SU-DHL-6 (cell line): ENCODE measurements at regions not wholly inside any gene's neighbourhood (a gene's known extent, or its start where the extent isn't known, plus 50 kb on each side); places are given as distances from the start of the nearest gene placed in this dataset.
"Not testable (repeated sequence)": the region's sequence is repeated elsewhere in the genome, so short reads cannot be mapped to it uniquely, and the experiment has no call there.

Experiments used
- H2AFZ ChIP-seq: fragments of 200-600 bp; sonication (generic); 2 replicates; pipeline ENCODE4 v1.6.1; 2014; ENCODE audit warnings: low read depth, mild to moderate bottlenecking, moderate library complexity, mixed read lengths, antibody characterized with exemption, low read length; ENCODE audit not compliant: severe bottlenecking
- H3F3A ChIP-seq: fragments of 200-600 bp; shearing (Covaris generic); 2 replicates; pipeline ENCODE4 v1.6.0; 2016; ENCODE audit warnings: antibody characterized with exemption, mild to moderate bottlenecking; ENCODE audit not compliant: insufficient read depth
- H3K27ac ChIP-seq: fragments of 200-600 bp; sonication (generic); 2 replicates; pipeline ENCODE4 v1.5.1; 2016; ENCODE audit warnings: low read depth, mild to moderate bottlenecking, low read length, moderate library complexity, mixed read lengths
- H3K27me3 ChIP-seq: fragments of 200-600 bp; sonication (generic), shearing (Covaris generic); 2 replicates; pipeline ENCODE4 v1.6.0; 2014; ENCODE audit warnings: mild to moderate bottlenecking, low read length
- H3K36me3 ChIP-seq: fragments of 200-600 bp; sonication (generic); 2 replicates; pipeline ENCODE4 v1.6.1; 2014; ENCODE audit warnings: mild to moderate bottlenecking, low read length, mixed read lengths
- H3K4me2 ChIP-seq: fragments of 300-600, 200-600 bp; shearing (Covaris generic), sonication (generic); 2 replicates; pipeline ENCODE4 v1.6.0; 2014; ENCODE audit warnings: low read length, low read depth, mild to moderate bottlenecking; ENCODE audit not compliant: poor library complexity, severe bottlenecking
- H3K4me3 ChIP-seq: fragments of 200-600 bp; sonication (generic); 2 replicates; pipeline ENCODE4 v1.5.1; 2014; ENCODE audit warnings: antibody characterized with exemption, low read length, mild to moderate bottlenecking, mixed read lengths; ENCODE audit not compliant: insufficient read depth, poor library complexity, severe bottlenecking
- H3K79me2 ChIP-seq: fragments of 200-600 bp; sonication (generic); 2 replicates; pipeline ENCODE4 v1.6.1; 2014; ENCODE audit warnings: mild to moderate bottlenecking, low read length, moderate library complexity; ENCODE audit not compliant: insufficient read depth
- H3K9ac ChIP-seq: fragments of 200-600 bp; sonication (generic); 2 replicates; pipeline ENCODE4 v1.7.0; 2014; ENCODE audit warnings: mild to moderate bottlenecking, low read length
- H3K9me2 ChIP-seq: fragments of 200-600 bp; sonication (generic); replicated peaks from 2 replicates; pipeline ENCODE4 v1.6.1; 2014; ENCODE audit warnings: low read length; ENCODE audit not compliant: insufficient read depth
- H3K9me3 ChIP-seq: fragments of 200-600 bp; sonication (generic); 2 replicates; pipeline ENCODE4 v1.6.1; 2014; ENCODE audit warnings: low read length, mixed read lengths; ENCODE audit not compliant: insufficient read depth
- H4K20me1 ChIP-seq: fragments of 200-600 bp; sonication (generic); 2 replicates; pipeline ENCODE4 v1.6.1; 2014; ENCODE audit warnings: low read depth, mild to moderate bottlenecking, antibody characterized with exemption, low read length, moderate library complexity, mixed read lengths
- EZH2phosphoT487 ChIP-seq: fragments of 200-600 bp; sonication (generic), shearing (Covaris generic); conservative IDR thresholded peaks from 2 replicates; pipeline ENCODE4 v1.6.1; 2018; ENCODE audit warnings: mild to moderate bottlenecking, antibody characterized with exemption, low read length, moderate library complexity, mixed read lengths
- TF ChIP-seq, protein P1 (sequence below): fragments of 200-600 bp; sonication (generic); IDR thresholded peaks from one replicate; pipeline ENCODE4 v1.5.1; 2017; ENCODE audit warnings: antibody characterized with exemption, mild to moderate bottlenecking, low read length, moderate library complexity; ENCODE audit not compliant: insufficient read depth, poor library complexity, severe bottlenecking

DNA sequence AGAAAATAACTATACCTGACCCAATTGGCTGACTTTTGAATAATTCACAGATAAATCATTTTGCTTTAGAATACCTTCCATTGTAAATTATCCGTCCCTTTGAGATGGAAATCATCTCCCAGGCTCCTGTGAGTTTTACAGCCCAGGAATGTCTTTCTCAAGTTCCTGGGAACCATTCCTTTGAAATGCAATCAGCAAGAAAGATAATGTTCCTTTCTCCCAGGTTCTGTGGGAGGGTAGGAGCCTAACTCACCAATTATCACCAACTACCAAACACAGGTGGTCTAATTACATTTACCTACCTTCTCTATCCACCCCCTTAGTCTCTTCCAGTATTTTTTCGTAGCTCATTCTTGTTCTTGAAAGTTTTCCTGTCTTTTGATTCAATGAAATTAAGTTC is 1016.0 kb downstream of the SOCS6 start:
- no peaks in the 10 kb centered on the region for H3K79me2 ChIP-seq
- no peaks in the 10 kb centered on the region for H3K36me3 ChIP-seq
- H3K9ac ChIP-seq, result no peak overlapping the region
- TF ChIP-seq, protein P1, sequence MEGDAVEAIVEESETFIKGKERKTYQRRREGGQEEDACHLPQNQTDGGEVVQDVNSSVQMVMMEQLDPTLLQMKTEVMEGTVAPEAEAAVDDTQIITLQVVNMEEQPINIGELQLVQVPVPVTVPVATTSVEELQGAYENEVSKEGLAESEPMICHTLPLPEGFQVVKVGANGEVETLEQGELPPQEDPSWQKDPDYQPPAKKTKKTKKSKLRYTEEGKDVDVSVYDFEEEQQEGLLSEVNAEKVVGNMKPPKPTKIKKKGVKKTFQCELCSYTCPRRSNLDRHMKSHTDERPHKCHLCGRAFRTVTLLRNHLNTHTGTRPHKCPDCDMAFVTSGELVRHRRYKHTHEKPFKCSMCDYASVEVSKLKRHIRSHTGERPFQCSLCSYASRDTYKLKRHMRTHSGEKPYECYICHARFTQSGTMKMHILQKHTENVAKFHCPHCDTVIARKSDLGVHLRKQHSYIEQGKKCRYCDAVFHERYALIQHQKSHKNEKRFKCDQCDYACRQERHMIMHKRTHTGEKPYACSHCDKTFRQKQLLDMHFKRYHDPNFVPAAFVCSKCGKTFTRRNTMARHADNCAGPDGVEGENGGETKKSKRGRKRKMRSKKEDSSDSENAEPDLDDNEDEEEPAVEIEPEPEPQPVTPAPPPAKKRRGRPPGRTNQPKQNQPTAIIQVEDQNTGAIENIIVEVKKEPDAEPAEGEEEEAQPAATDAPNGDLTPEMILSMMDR, result no peak
- no peak for TF ChIP-seq EZH2phosphoT487
- no peak overlapping the region for H3K4me3 ChIP-seq
- H2AFZ ChIP-seq, result no peak overlapping the region
- no peaks in the 10 kb centered on the region for H3K9me2 ChIP-seq
- no peaks in the 10 kb centered on the region for H4K20me1 ChIP-seq
- H3F3A ChIP-seq, result no peaks in the 10 kb centered on the region
- H3K9me3 ChIP-seq, result no peaks in the 10 kb centered on the region
- H3K4me2 ChIP-seq, result no peak overlapping the region
- H3K27me3 ChIP-seq, result no peaks in the 10 kb centered on the region
- no peak overlapping the region for H3K27ac ChIP-seq

DNA sequence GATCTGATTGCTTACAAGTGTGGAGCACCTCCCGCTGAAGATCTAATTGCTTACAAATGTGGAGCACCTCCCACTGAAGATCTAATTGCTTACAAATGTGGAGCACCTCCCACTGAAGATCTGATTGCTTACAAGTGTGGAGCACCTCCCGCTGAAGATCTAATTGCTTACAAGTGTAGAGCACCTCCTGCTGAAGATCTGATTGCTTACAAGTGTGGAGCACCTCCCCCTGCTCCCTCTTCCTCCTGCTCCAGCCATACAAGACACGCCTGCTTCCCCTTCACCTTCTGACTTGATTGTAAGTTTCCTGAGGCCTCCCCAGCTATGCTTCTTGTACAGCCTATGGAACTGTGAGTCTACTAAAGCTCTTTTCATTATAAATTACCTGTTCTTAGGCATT is 1014.9 kb downstream of the SOCS6 start:
- H2AFZ ChIP-seq, H3K9me3 ChIP-seq, H3K79me2 ChIP-seq: not testable (repeated sequence)

DNA sequence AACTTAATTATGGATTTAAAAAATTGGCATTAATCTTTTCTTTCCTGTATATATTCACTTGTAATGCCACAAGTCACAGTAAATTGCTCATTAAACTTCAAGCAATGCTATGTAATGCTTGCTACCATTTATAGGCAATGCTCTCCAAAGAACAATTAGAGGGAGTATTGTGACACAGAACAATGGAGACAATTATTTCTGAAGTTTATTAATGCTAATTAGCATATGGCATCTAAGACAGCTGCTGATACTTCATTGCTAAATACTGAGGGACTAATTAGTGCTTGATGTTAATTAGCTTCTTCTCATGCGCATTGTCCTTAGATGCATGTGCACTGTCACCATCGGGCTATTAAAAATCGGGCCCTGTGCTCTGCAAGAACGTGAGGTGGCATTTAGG is 1012.8 kb downstream of the SOCS6 start:
- H3K27me3 ChIP-seq, result no peaks in the 10 kb centered on the region
- H3K9ac ChIP-seq, result no peak overlapping the region
- H3K9me2 ChIP-seq, result no peaks in the 10 kb centered on the region
- no peaks in the 10 kb centered on the region for H4K20me1 ChIP-seq
- no peaks in the 10 kb centered on the region for H3K36me3 ChIP-seq
- no peak overlapping the region for H2AFZ ChIP-seq
- no peaks in the 10 kb centered on the region for H3F3A ChIP-seq
- H3K27ac ChIP-seq, result no peak overlapping the region
- H3K4me2 ChIP-seq, result no peak overlapping the region
- H3K9me3 ChIP-seq, result no peaks in the 10 kb centered on the region
- no peak for TF ChIP-seq EZH2phosphoT487
- TF ChIP-seq, protein P1, result no peak
- no peaks in the 10 kb centered on the region for H3K79me2 ChIP-seq
- no peak overlapping the region for H3K4me3 ChIP-seq

More for the DNA sequence above, 1014.9 kb downstream of the SOCS6 start:
- H3K27ac ChIP-seq, H3K27me3 ChIP-seq, H3F3A ChIP-seq, H3K9me2 ChIP-seq, H3K4me2 ChIP-seq, H3K4me3 ChIP-seq, H3K36me3 ChIP-seq, H4K20me1 ChIP-seq, H3K9ac ChIP-seq: not testable (repeated sequence)

DNA sequence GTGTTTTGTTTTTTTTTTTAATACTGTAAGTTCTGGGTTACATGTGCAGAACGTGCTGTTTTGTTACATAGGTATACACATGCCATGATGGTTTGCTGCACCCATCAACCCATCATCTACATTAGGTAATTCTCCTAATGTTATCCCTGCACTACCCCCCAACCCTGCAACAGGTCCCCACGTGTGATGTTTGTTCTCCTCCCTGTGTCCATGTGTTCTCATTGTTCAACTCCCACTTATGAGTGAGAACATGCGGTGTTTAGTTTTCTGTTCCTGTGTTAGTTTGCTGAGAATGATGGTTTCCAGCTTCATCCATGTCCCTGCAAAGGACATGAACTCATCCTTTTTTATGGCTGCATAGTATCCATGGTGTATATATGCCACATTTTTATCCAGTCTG is 1005.4 kb downstream of the SOCS6 start:
- not testable (repeated sequence) for H3F3A ChIP-seq, H3K9me3 ChIP-seq, H3K27me3 ChIP-seq, H4K20me1 ChIP-seq, H3K9me2 ChIP-seq, H3K79me2 ChIP-seq, H2AFZ ChIP-seq, H3K36me3 ChIP-seq, H3K4me2 ChIP-seq, H3K9ac ChIP-seq, H3K27ac ChIP-seq, H3K4me3 ChIP-seq
